AG09309 (cell line): ENCODE measurements at regions not wholly inside any gene's neighbourhood (a gene's known extent, or its start where the extent isn't known, plus 50 kb on each side); places are given as distances from the start of the nearest gene placed in this dataset.

ENCODE experiments used
- DNase-seq: peaks from one replicate; pipeline ENCODE4 v3.0.0-alpha.2; 2010; ENCODE audit warnings: low read depth
- H3K4me3 ChIP-seq: 2 replicates; pipeline ENCODE4 v1.5.1; 2011; ENCODE audit warnings: mild to moderate bottlenecking, low read depth, low read length, moderate library complexity; ENCODE audit not compliant: control insufficient read depth
- TF ChIP-seq, protein P1 (sequence below): IDR thresholded peaks from 2 replicates; pipeline ENCODE4 v1.5.1; 2011; ENCODE audit warnings: mild to moderate bottlenecking, low read depth, low read length, inconsistent platforms; ENCODE audit not compliant: insufficient read depth, control insufficient read depth; ENCODE audit errors: missing control alignments

DNA sequence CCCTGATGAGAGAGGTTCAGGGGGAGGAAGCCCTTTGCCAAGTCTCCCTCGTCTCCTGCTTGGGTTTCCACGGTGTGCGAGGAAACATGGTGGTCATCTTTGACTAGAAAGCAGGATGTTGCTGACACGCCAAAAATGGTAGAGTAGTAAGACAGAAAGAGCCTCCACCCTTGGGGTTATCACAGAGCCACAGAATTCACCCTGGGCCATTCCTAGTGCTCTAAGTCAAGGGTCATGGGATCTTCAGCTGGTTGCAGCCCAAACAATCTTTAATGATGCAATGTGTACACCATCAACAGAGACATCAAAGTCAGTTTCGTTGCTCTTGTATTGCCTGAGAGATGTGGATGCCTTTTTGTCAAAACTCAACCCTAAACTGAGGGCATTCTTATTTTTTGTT lies 201.9 kb downstream of the LY86 start:
- no peak overlapping the region for H3K4me3 ChIP-seq
- no peak for DNase-seq
- TF ChIP-seq, protein P1, sequence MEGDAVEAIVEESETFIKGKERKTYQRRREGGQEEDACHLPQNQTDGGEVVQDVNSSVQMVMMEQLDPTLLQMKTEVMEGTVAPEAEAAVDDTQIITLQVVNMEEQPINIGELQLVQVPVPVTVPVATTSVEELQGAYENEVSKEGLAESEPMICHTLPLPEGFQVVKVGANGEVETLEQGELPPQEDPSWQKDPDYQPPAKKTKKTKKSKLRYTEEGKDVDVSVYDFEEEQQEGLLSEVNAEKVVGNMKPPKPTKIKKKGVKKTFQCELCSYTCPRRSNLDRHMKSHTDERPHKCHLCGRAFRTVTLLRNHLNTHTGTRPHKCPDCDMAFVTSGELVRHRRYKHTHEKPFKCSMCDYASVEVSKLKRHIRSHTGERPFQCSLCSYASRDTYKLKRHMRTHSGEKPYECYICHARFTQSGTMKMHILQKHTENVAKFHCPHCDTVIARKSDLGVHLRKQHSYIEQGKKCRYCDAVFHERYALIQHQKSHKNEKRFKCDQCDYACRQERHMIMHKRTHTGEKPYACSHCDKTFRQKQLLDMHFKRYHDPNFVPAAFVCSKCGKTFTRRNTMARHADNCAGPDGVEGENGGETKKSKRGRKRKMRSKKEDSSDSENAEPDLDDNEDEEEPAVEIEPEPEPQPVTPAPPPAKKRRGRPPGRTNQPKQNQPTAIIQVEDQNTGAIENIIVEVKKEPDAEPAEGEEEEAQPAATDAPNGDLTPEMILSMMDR = no peak

DNA sequence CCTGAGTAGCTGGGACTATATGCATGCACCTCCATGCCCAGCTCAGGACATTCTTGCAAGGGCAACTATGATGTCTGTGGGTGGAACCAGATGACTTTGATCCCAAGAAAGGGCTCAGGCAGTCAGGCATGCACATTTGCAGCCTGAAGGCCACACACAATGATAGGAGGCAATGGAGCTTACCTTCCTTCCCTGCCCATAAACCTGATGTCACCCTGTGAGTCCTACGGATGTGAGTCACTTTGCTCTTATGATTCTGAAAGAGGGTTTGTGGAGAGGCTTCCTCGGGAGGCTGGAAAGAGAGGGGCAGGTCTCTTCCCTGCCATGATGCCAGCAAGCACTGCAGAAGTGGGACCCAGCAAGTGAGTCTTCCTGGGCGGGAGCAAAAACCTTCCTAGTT lies 202.4 kb downstream of the LY86 start:
- no peak for DNase-seq
- H3K4me3 ChIP-seq = no peak overlapping the region
- TF ChIP-seq, protein P1 = no peak

DNA sequence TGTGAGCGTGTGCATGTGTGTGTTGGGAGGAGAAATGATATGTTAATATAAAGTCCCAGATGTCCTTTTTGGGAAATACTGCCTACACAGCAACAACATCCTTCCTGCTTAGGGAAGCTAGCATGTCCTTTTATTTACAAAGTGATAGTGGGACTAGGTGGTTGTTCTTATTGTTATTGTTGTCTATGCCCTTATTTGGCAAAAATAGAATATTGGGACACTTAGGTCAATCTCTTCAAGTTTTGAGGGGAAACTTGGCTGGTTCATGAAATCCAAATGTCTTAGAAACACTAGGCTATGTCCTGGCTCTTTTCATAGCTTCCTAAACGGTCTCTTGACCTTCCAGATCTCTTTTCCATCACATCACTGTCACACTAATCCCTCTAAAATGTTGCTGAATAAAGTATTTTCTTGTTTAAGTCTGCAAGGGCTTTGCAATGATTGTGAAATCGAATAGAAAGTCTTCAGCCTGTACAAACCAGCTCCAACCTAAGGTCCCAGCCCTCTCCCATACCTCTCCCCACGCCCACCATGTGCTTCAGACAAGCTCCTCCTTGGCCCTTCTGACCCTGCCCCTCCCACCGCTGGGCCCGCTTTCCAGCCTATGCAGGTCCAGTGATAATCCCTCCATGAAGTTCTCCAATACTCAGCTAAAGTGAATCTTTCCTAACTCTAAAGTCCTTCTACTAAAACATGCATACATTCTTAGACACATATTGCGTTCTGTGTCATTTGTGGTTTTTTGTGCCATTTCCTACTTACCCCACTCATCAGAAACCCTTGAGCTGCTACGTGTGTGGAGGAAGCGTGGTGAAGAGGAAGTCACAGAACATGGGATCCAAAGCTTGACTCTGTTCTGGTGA lies 205.1 kb downstream of the LY86 start:
- TF ChIP-seq, protein P1 = no peak
- DNase-seq = no peak
- H3K4me3 ChIP-seq = no peak overlapping the region

GRCh38 chr6:6795393-6795792 lies 206.9 kb downstream of the LY86 start:
- TF ChIP-seq, protein P1 = no peak

DNA sequence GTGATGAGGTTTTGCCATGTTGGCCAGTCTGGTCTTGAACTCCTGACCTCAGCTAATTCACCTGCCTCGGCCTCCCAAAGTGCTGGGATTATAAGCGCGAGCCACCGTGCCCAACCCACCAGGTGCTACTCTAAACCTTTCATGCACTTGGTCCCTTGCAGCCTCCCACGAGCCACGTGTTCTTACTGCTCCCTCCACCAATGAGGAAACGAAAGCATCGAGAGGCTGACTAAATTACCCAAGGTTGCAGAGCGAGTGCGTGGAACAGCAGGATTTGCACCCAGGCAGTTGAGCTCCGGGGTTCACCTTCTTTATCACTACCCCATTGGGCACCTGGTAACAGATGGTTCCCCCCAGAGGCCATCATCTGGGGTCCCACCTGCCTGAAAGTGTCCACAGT lies 208.3 kb downstream of the LY86 start:
- no peak overlapping the region for H3K4me3 ChIP-seq
- TF ChIP-seq, protein P1 = no peak
- no peak for DNase-seq

More at GRCh38 chr6:6795393-6795792, 206.9 kb downstream of the LY86 start:
- no peak overlapping the region for H3K4me3 ChIP-seq
- DNase-seq = no peak

- no peak for DNase-seq
- TF ChIP-seq, protein P1 = no peak
- no peak overlapping the region for H3K4me3 ChIP-seq
Observed at GRCh38 chr6:6798448-6798860, 209.9 kb downstream of the LY86 start.

DNA sequence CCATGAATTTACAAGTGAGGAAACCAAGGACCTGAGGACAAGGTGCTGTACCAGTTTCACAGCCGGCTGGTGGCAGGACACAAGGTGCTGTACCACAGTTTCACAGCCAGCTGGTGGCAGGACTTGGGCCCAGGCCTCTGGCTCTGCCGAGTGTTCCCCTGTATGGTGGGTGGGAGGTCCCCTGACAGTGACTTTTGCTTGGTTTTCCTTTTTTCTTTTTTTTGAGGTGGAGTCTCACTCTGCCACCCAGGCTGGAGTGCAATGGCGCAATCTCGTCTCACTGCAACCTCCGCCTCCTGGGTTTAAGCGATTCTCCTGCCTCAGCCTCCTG lies 212.4 kb downstream of the LY86 start:
- no peak overlapping the region for H3K4me3 ChIP-seq
- no peak for DNase-seq
- TF ChIP-seq, protein P1 = no peak
